Neural cell (in vitro differentiated cells): ENCODE measurements at regions not wholly inside any gene's neighbourhood (a gene's known extent, or its start where the extent isn't known, plus 50 kb on each side); places are given as distances from the start of the nearest gene placed in this dataset.

Experiments
- H2AFZ ChIP-seq: fragments of 200-600, 300-800 bp; sonication (generic), shearing (Covaris generic); 2 replicates; pipeline ENCODE4 v1.6.0; 2014; ENCODE audit warnings: low read depth, mild to moderate bottlenecking, antibody characterized with exemption, low read length, moderate library complexity
- H3F3A ChIP-seq: fragments of 200-600 bp; shearing (Covaris generic); 2 replicates; pipeline ENCODE4 v1.6.1; 2016; ENCODE audit warnings: mild to moderate bottlenecking, moderate library complexity, mixed read lengths, antibody characterized with exemption, low read length; ENCODE audit not compliant: insufficient read depth, poor library complexity, severe bottlenecking
- H3K27ac ChIP-seq: fragments of 200-600, 300-800 bp; sonication (generic), shearing (Covaris generic); 2 replicates; pipeline ENCODE4 v1.5.1; 2014; ENCODE audit warnings: mild to moderate bottlenecking, low read length, moderate library complexity
- H3K27me3 ChIP-seq: fragments of 300-800, 200-600 bp; sonication (generic), shearing (Covaris generic); 2 replicates; pipeline ENCODE4 v1.6.0; 2014; ENCODE audit warnings: mild to moderate bottlenecking, low read depth, low read length, moderate library complexity; ENCODE audit not compliant: insufficient read depth
- H3K36me3 ChIP-seq: fragments of 300-800, 200-600 bp; sonication (generic), shearing (Covaris generic); 2 replicates; pipeline ENCODE4 v1.5.1; 2014; ENCODE audit warnings: mild to moderate bottlenecking, antibody characterized with exemption, low read length, moderate library complexity; ENCODE audit not compliant: insufficient read depth
- H3K4me2 ChIP-seq: fragments of 300-800, 200-600 bp; sonication (generic), shearing (Covaris generic); 2 replicates; pipeline ENCODE4 v1.6.0; 2014; ENCODE audit warnings: mild to moderate bottlenecking, low read length
- H3K4me3 ChIP-seq: fragments of 300-800, 200-600 bp; sonication (generic), shearing (Covaris generic); 2 replicates; pipeline ENCODE4 v1.5.1; 2014; ENCODE audit warnings: mild to moderate bottlenecking, low read length, moderate library complexity
- H3K79me2 ChIP-seq: fragments of 200-600 bp; shearing (Covaris generic); replicated peaks from 2 replicates; pipeline ENCODE4 v1.6.0; 2014; ENCODE audit warnings: mild to moderate bottlenecking, low read length, moderate library complexity; ENCODE audit not compliant: insufficient read depth
- H3K9ac ChIP-seq: fragments of 300-800, 200-600 bp; sonication (generic), shearing (Covaris generic); 2 replicates; pipeline ENCODE4 v1.6.1; 2016; ENCODE audit warnings: mild to moderate bottlenecking, low read length, mixed read lengths
- H3K9me2 ChIP-seq: fragments of 200-600 bp; shearing (Covaris generic); 2 replicates; pipeline ENCODE4 v1.6.1; 2016; ENCODE audit warnings: mild to moderate bottlenecking, low read length, mixed read lengths; ENCODE audit not compliant: insufficient read depth
- H3K9me3 ChIP-seq: fragments of 200-600, 300-800 bp; sonication (generic), shearing (Covaris generic); 2 replicates; pipeline ENCODE4 v1.6.1; 2016; ENCODE audit warnings: mild to moderate bottlenecking, mixed run types, low read length, moderate library complexity, mixed read lengths
- H4K20me1 ChIP-seq: fragments of 200-600 bp; shearing (Covaris generic); 2 replicates; pipeline ENCODE4 v1.6.1; 2016; ENCODE audit warnings: mild to moderate bottlenecking, mixed run types; ENCODE audit not compliant: insufficient read depth
- CTCF ChIP-seq: fragments of 450-650 bp; IDR thresholded peaks from 2 replicates; pipeline ENCODE4 v1.5.1; 2014; ENCODE audit warnings: antibody characterized with exemption, mild to moderate bottlenecking, moderate library complexity; ENCODE audit not compliant: poor library complexity, severe bottlenecking
- EP300 ChIP-seq: fragments of 450-650 bp; conservative IDR thresholded peaks from 2 replicates; pipeline ENCODE4 v1.6.1; 2014; ENCODE audit warnings: antibody characterized with exemption, mild to moderate bottlenecking, moderate library complexity; ENCODE audit not compliant: poor library complexity, severe bottlenecking
- EZH2 ChIP-seq: fragments of 200-600, 300-800 bp; shearing (Covaris generic), sonication (generic); IDR thresholded peaks from 2 replicates; pipeline ENCODE4 v1.6.1; 2014; ENCODE audit warnings: antibody characterized with exemption, low read length, borderline replicate concordance, mild to moderate bottlenecking; ENCODE audit not compliant: insufficient read depth, poor library complexity, severe bottlenecking
- MXI1 ChIP-seq: fragments of 450-650 bp; conservative IDR thresholded peaks from 2 replicates; pipeline ENCODE4 v1.6.1; 2014; ENCODE audit warnings: antibody characterized with exemption, mild to moderate bottlenecking; ENCODE audit not compliant: poor library complexity, severe bottlenecking
- POLR2AphosphoS5 ChIP-seq: IDR thresholded peaks from 2 replicates; pipeline ENCODE4 v1.6.1; 2012
- RAD21 ChIP-seq: fragments of 450-650 bp; conservative IDR thresholded peaks from 2 replicates; pipeline ENCODE4 v1.6.1; 2014; ENCODE audit warnings: antibody characterized with exemption, mild to moderate bottlenecking, moderate library complexity
- REST ChIP-seq: IDR thresholded peaks from 2 replicates; pipeline ENCODE4 v1.6.1; 2012; ENCODE audit warnings: borderline replicate concordance
- SMC3 ChIP-seq: fragments of 450-650 bp; conservative IDR thresholded peaks from 2 replicates; pipeline ENCODE4 v1.6.1; 2014; ENCODE audit warnings: antibody characterized with exemption, mild to moderate bottlenecking, moderate library complexity; ENCODE audit not compliant: poor library complexity
- TAF1 ChIP-seq: IDR thresholded peaks from 2 replicates; pipeline ENCODE4 v1.6.1; 2012; ENCODE audit warnings: low read depth

GRCh38 chr5:82426464-82427154 is 148.5 kb upstream of the RPS23 start:
- Histone ChIP-seq H3K4me2 (no peak overlapping the region), H3K79me2 (no peaks in the 10 kb centered on the region), H3F3A (no peaks in the 10 kb centered on the region), H2AFZ (no peak overlapping the region), H3K27ac (no peak overlapping the region), H3K36me3 (no peaks in the 10 kb centered on the region), H3K9me3 (no peaks in the 10 kb centered on the region), H3K27me3 (no peaks in the 10 kb centered on the region), H3K9me2 (no peaks in the 10 kb centered on the region), H4K20me1 (no peaks in the 10 kb centered on the region), H3K9ac (no peak overlapping the region), H3K4me3 (no peak overlapping the region)
- TF ChIP-seq TAF1 (no peak), RAD21 (no peak), SMC3 (no peak), POLR2AphosphoS5 (no peak), REST (no peak), CTCF (no peak), EP300 (no peak)

- Histone ChIP-seq H3F3A (no peaks in the 10 kb centered on the region), H3K9me3 (no peaks in the 10 kb centered on the region), H3K27me3 (no peaks in the 10 kb centered on the region), H4K20me1 (no peaks in the 10 kb centered on the region), H3K4me2 (no peak overlapping the region), H3K4me3 (no peak overlapping the region), H3K9me2 (no peaks in the 10 kb centered on the region), H2AFZ (no peak overlapping the region), H3K9ac (no peak overlapping the region), H3K27ac (no peak overlapping the region), H3K36me3 (no peaks in the 10 kb centered on the region), H3K79me2 (no peaks in the 10 kb centered on the region)
- no peak for TF ChIP-seq MXI1
- TF ChIP-seq POLR2AphosphoS5, result no peak
- no peak for TF ChIP-seq EP300
- no peak for TF ChIP-seq RAD21
- TF ChIP-seq SMC3, result no peak
- TF ChIP-seq EZH2, result no peak
- TF ChIP-seq CTCF, result no peak
- TF ChIP-seq REST, result no peak
- TF ChIP-seq TAF1, result no peak
Observed at GRCh38 chr5:82425591-82425990, 147.4 kb upstream of the RPS23 start.
